GM23338 (cell line): ENCODE measurements at regions not wholly inside any gene's neighbourhood (a gene's known extent, or its start where the extent isn't known, plus 50 kb on each side); places are given as distances from the start of the nearest gene placed in this dataset.

Experiments used
- ATAC-seq: fragments of 200-7000 bp; cut with Tn5 transposase; 3 replicates; pipeline ENCODE4 v1.9.1; 2020
- DNase-seq: peaks from one replicate; pipeline ENCODE4 v3.0.0-alpha.2; 2015; ENCODE audit warnings: low spot score
- H2AFZ ChIP-seq: fragments of 200-600 bp; sonication (generic); 2 replicates; pipeline ENCODE4 v1.8.0; 2016; ENCODE audit warnings: antibody characterized with exemption, mild to moderate bottlenecking, moderate library complexity
- H3F3A ChIP-seq: fragments of 200-600 bp; sonication (generic); replicated peaks from 2 replicates; pipeline ENCODE4 v1.8.0; 2017; ENCODE audit warnings: antibody characterized with exemption, mixed run types, low read depth
- H3K27ac ChIP-seq: fragments of 200-600 bp; sonication (generic); 2 replicates; pipeline ENCODE4 v1.6.1; 2016; ENCODE audit warnings: low read depth
- H3K27me3 ChIP-seq: fragments of 200-600 bp; sonication (generic); 2 replicates; pipeline ENCODE4 v1.8.0; 2016; ENCODE audit warnings: mild to moderate bottlenecking, mixed run types, moderate library complexity; ENCODE audit not compliant: insufficient read depth
- H3K36me3 ChIP-seq: fragments of 200-600 bp; sonication (generic); 2 replicates; pipeline ENCODE4 v1.8.0; 2016; ENCODE audit warnings: mild to moderate bottlenecking; ENCODE audit not compliant: insufficient read depth
- H3K4me1 ChIP-seq: fragments of 200-600 bp; sonication (generic); 2 replicates; pipeline ENCODE4 v1.8.0; 2016; ENCODE audit warnings: mild to moderate bottlenecking, moderate library complexity; ENCODE audit not compliant: insufficient read depth
- H3K4me2 ChIP-seq: fragments of 200-600 bp; sonication (generic); 2 replicates; pipeline ENCODE4 v1.7.1; 2017; ENCODE audit warnings: mixed run types
- H3K4me3 ChIP-seq: fragments of 200-600 bp; sonication (generic); 2 replicates; pipeline ENCODE4 v1.6.1; 2016; ENCODE audit warnings: mixed run types
- H3K79me2 ChIP-seq: fragments of 200-600 bp; sonication (generic); replicated peaks from 2 replicates; pipeline ENCODE4 v1.8.0; 2017; ENCODE audit warnings: mild to moderate bottlenecking; ENCODE audit not compliant: insufficient read depth
- H3K9me2 ChIP-seq: fragments of 200-600 bp; sonication (generic); 2 replicates; pipeline ENCODE4 v1.8.0; 2017; ENCODE audit not compliant: insufficient read depth
- H4K20me1 ChIP-seq: fragments of 200-600 bp; sonication (generic); replicated peaks from 2 replicates; pipeline ENCODE4 v1.8.0; 2017; ENCODE audit warnings: mild to moderate bottlenecking; ENCODE audit not compliant: insufficient read depth
- H3K27ac Mint-ChIP-seq: 2 replicates; pipeline ENCODE4 v1.8.0; 2020; ENCODE audit warnings: inconsistent platforms, mild to moderate bottlenecking, moderate library complexity, mixed read lengths
- H3K27me3 Mint-ChIP-seq: 3 replicates; pipeline ENCODE4 v1.8.0; 2022; ENCODE audit warnings: low read depth, mild to moderate bottlenecking, moderate library complexity, mixed read lengths, inconsistent platforms; ENCODE audit not compliant: insufficient read depth, poor library complexity
- H3K36me3 Mint-ChIP-seq: 3 replicates; pipeline ENCODE4 v1.8.0; 2021; ENCODE audit warnings: low read depth, mild to moderate bottlenecking, inconsistent platforms, moderate library complexity, mixed read lengths
- H3K4me1 Mint-ChIP-seq: 3 replicates; pipeline ENCODE4 v1.8.0; 2020; ENCODE audit warnings: mild to moderate bottlenecking, inconsistent platforms, mixed read lengths
- H3K4me3 Mint-ChIP-seq: 3 replicates; pipeline ENCODE4 v1.8.0; 2021; ENCODE audit warnings: moderate library complexity, mild to moderate bottlenecking, inconsistent platforms, mixed read lengths
- H3K9me3 Mint-ChIP-seq: 3 replicates; pipeline ENCODE4 v1.8.0; 2020; ENCODE audit warnings: moderate library complexity, mild to moderate bottlenecking, inconsistent platforms, mixed read lengths
- CREB1 ChIP-seq: fragments of 250-450 bp; sonication (Bioruptor Pico); IDR thresholded peaks from 2 replicates; pipeline ENCODE4 v1.5.0; 2020; ENCODE audit warnings: low read depth, mild to moderate bottlenecking, moderate library complexity
- ETS1 ChIP-seq: IDR thresholded peaks from 2 replicates; pipeline ENCODE4 v1.6.1; 2016; ENCODE audit warnings: antibody characterized with exemption
- EZH2 ChIP-seq: fragments of 200-600 bp; sonication (generic); IDR thresholded peaks from one replicate; pipeline ENCODE4 v1.8.0; 2017; ENCODE audit warnings: antibody characterized with exemption, mild to moderate bottlenecking, low read depth; ENCODE audit not compliant: unreplicated experiment
- EZH2phosphoT487 ChIP-seq: fragments of 200-600 bp; sonication (generic); IDR thresholded peaks from one replicate; pipeline ENCODE4 v1.8.1; 2018; ENCODE audit warnings: antibody characterized with exemption; ENCODE audit not compliant: unreplicated experiment
- JUNB ChIP-seq: IDR thresholded peaks from one replicate; pipeline ENCODE4 v1.6.1; 2016; ENCODE audit warnings: antibody characterized with exemption; ENCODE audit not compliant: unreplicated experiment
- NANOG ChIP-seq: IDR thresholded peaks from 2 replicates; pipeline ENCODE4 v1.6.1; 2016; ENCODE audit warnings: antibody characterized with exemption, borderline replicate concordance
- POLR2AphosphoS5 ChIP-seq: IDR thresholded peaks from 2 replicates; pipeline ENCODE4 v1.6.1; 2016; ENCODE audit warnings: antibody characterized with exemption, low read depth
- STAT1 ChIP-seq: IDR thresholded peaks from one replicate; pipeline ENCODE4 v1.6.1; 2016; ENCODE audit warnings: antibody characterized with exemption; ENCODE audit not compliant: unreplicated experiment
- ZNF114 ChIP-seq: fragments of 250-450 bp; sonication (Bioruptor Pico); IDR thresholded peaks from 2 replicates; pipeline ENCODE4 v1.5.0; 2020; ENCODE audit warnings: mild to moderate bottlenecking, moderate library complexity
- ZNF331 ChIP-seq: fragments of 250-450 bp; sonication (Bioruptor Pico); IDR thresholded peaks from 2 replicates; pipeline ENCODE4 v1.5.0; 2020; ENCODE audit warnings: low read depth, mild to moderate bottlenecking, moderate library complexity
- ZNF462 ChIP-seq: fragments of 250-450 bp; sonication (Bioruptor Pico); IDR thresholded peaks from 2 replicates; pipeline ENCODE4 v1.5.0; 2020; ENCODE audit warnings: mild to moderate bottlenecking, moderate library complexity

GRCh38 chr18:56453631-56454030, 184.8 kb downstream of the TXNL1 start:
- no peak for DNase-seq
- H3K4me3 Mint-ChIP-seq = no peak overlapping the region

GRCh38 chr18:56451188-56451587, 187.2 kb downstream of the TXNL1 start:
- Histone ChIP-seq H3K9me2 (peaks cover 18% of the 10 kb centered on the region; the same call in 1 of the 2 replicates), H3K79me2 (no peaks in the 10 kb centered on the region), H3K4me2 (no peak overlapping the region), H3K27ac (no peak overlapping the region), H3K36me3 (no peaks in the 10 kb centered on the region), H3K27me3 (no peaks in the 10 kb centered on the region), H3K4me3 (no peak overlapping the region), H3K4me1 (peaks cover 27% of the 10 kb centered on the region), H4K20me1 (no peaks in the 10 kb centered on the region), H2AFZ (no peak overlapping the region), H3F3A (no peaks in the 10 kb centered on the region)
- DNase-seq = no peak
- H3K9me3 Mint-ChIP-seq = no peaks in the 10 kb centered on the region
- no peak for ATAC-seq
- no peaks in the 10 kb centered on the region; the same call in 1 of the 3 replicates for H3K36me3 Mint-ChIP-seq
- no peaks in the 10 kb centered on the region for H3K27me3 Mint-ChIP-seq
- no peak overlapping the region for H3K4me3 Mint-ChIP-seq
- H3K27ac Mint-ChIP-seq = no peak overlapping the region
- H3K4me1 Mint-ChIP-seq = peaks cover 13% of the 10 kb centered on the region; the same call in 2 of the 3 replicates
- no peak for TF ChIP-seq JUNB
- no peak for TF ChIP-seq ZNF331
- TF ChIP-seq POLR2AphosphoS5 = no peak
- no peak for TF ChIP-seq EZH2
- TF ChIP-seq ETS1 = no peak
- no peak for TF ChIP-seq ZNF462 (CRISPR knock-in tag)
- no peak for TF ChIP-seq STAT1
- TF ChIP-seq EZH2phosphoT487 = no peak
- TF ChIP-seq CREB1 (CRISPR knock-in tag) = no peak
- TF ChIP-seq ZNF114 (CRISPR knock-in tag) = no peak

More at GRCh38 chr18:56453631-56454030, 184.8 kb downstream of the TXNL1 start:
- Histone ChIP-seq H3K79me2 (no peaks in the 10 kb centered on the region), H2AFZ (no peak overlapping the region), H3K27ac (0 out of 2 replicates have a peak overlapping the region, but pooled peaks have one; percentile 5), H3F3A (no peaks in the 10 kb centered on the region), H3K4me2 (peak overlapping the region; percentile 30), H3K36me3 (no peaks in the 10 kb centered on the region), H3K4me1 (peaks cover 24% of the 10 kb centered on the region), H3K9me2 (peaks cover 18% of the 10 kb centered on the region; the same call in 1 of the 2 replicates), H3K4me3 (0 out of 2 replicates have a peak overlapping the region, but pooled peaks have one; percentile 17), H4K20me1 (no peaks in the 10 kb centered on the region), H3K27me3 (no peaks in the 10 kb centered on the region)
- Mint-ChIP-seq H3K27ac (peak overlapping the region; percentile 75; the same call in 1 of the 2 replicates), H3K9me3 (no peaks in the 10 kb centered on the region), H3K27me3 (no peaks in the 10 kb centered on the region), H3K36me3 (no peaks in the 10 kb centered on the region; the same call in 1 of the 3 replicates), H3K4me1 (peaks cover 13% of the 10 kb centered on the region; the same call in 2 of the 3 replicates)
- TF ChIP-seq ETS1 (no peak), STAT1 (no peak), NANOG (peak; percentile 72; the same call in 1 of the 2 replicates)
- ATAC-seq = no peak
